ENCODE measurements at regions not wholly inside any gene's neighbourhood (a gene's known extent, or its start where the extent isn't known, plus 50 kb on each side); places are given as distances from the start of the nearest gene placed in this dataset.
"Not testable (repeated sequence)": the region's sequence is repeated elsewhere in the genome, so short reads cannot be mapped to it uniquely, and the experiment has no call there.

GRCh38 chr9:102428305-102428704 is 566.8 kb upstream of the CYLC2 start:
- DNase-seq: no peak
- Histone ChIP-seq H3K9me3 (no peaks in the 10 kb centered on the region), H3K9ac (no peak overlapping the region), H3K4me2 (no peak overlapping the region), H3K36me3 (replicated peaks in 1 of 2; ENCODE audit: control insufficient read depth in 1 of 2, insufficient read depth in 2 of 2, low read length in 1 of 2) (no peaks in the 10 kb centered on the region), H3K9me2 (no peaks in the 10 kb centered on the region), H4K20me1 (ENCODE audit: insufficient read depth) (no peaks in the 10 kb centered on the region), H3K27ac (ENCODE audit: low read depth in 2 of 2, low read length in 1 of 2) (no peak overlapping the region), H3K4me3 (ENCODE audit: low read depth in 2 of 2, low read length in 1 of 2) (no peak overlapping the region), H3K27me3 (ENCODE audit: insufficient read depth) (no peaks in the 10 kb centered on the region), H3K4me1 (ENCODE audit: control insufficient read depth in 1 of 2, insufficient read depth in 2 of 2, low read depth in 1 of 2, low read length in 1 of 2) (no peaks in the 10 kb centered on the region), H3K79me2 (ENCODE audit: insufficient read depth) (no peaks in the 10 kb centered on the region), H2AFZ (ENCODE audit: low read depth) (no peak overlapping the region), H3F3A (replicated peaks; ENCODE audit: insufficient read depth) (no peaks in the 10 kb centered on the region)
- ChIA-PET POLR2A (no interaction called here), CTCF (no interaction called here)
- 27% methylated on average over 4 of the region's 4 CpGs for WGBS (ENCODE audit: low lambda C conversion rate)
- no peak for TF ChIP-seq SMC3 (IDR thresholded peaks at IDR 0.05; ENCODE audit: low read depth, low read length)
- TF ChIP-seq, protein P1, sequence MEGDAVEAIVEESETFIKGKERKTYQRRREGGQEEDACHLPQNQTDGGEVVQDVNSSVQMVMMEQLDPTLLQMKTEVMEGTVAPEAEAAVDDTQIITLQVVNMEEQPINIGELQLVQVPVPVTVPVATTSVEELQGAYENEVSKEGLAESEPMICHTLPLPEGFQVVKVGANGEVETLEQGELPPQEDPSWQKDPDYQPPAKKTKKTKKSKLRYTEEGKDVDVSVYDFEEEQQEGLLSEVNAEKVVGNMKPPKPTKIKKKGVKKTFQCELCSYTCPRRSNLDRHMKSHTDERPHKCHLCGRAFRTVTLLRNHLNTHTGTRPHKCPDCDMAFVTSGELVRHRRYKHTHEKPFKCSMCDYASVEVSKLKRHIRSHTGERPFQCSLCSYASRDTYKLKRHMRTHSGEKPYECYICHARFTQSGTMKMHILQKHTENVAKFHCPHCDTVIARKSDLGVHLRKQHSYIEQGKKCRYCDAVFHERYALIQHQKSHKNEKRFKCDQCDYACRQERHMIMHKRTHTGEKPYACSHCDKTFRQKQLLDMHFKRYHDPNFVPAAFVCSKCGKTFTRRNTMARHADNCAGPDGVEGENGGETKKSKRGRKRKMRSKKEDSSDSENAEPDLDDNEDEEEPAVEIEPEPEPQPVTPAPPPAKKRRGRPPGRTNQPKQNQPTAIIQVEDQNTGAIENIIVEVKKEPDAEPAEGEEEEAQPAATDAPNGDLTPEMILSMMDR (IDR thresholded peaks at IDR 0.05): peak; percentile 30; the same call in 1 of the 2 replicates
- TF ChIP-seq FOXJ3 (CRISPR knock-in tag; IDR thresholded peaks at IDR 0.05): no peak

- H3K4me3 ChIP-seq (ENCODE audit: low read depth in 2 of 2, low read length in 1 of 2); H4K20me1 ChIP-seq (ENCODE audit: insufficient read depth); H3F3A ChIP-seq (replicated peaks; ENCODE audit: insufficient read depth); H2AFZ ChIP-seq (ENCODE audit: low read depth); POLR2A ChIA-PET; H3K27me3 ChIP-seq (ENCODE audit: insufficient read depth); CTCF ChIA-PET; H3K4me2 ChIP-seq; H3K9me2 ChIP-seq; H3K9me3 ChIP-seq; H3K36me3 ChIP-seq (replicated peaks in 1 of 2; ENCODE audit: control insufficient read depth in 1 of 2, insufficient read depth in 2 of 2, low read length in 1 of 2); H3K9ac ChIP-seq; H3K27ac ChIP-seq (ENCODE audit: low read depth in 2 of 2, low read length in 1 of 2); H3K79me2 ChIP-seq (ENCODE audit: insufficient read depth); DNase-seq; H3K4me1 ChIP-seq (ENCODE audit: control insufficient read depth in 1 of 2, insufficient read depth in 2 of 2, low read depth in 1 of 2, low read length in 1 of 2): not testable (repeated sequence)
- WGBS (ENCODE audit: low lambda C conversion rate): 19% methylated on average over 3 of the region's 3 CpGs
Observed at GRCh38 chr9:102416251-102416650, 578.9 kb upstream of the CYLC2 start.

DNA sequence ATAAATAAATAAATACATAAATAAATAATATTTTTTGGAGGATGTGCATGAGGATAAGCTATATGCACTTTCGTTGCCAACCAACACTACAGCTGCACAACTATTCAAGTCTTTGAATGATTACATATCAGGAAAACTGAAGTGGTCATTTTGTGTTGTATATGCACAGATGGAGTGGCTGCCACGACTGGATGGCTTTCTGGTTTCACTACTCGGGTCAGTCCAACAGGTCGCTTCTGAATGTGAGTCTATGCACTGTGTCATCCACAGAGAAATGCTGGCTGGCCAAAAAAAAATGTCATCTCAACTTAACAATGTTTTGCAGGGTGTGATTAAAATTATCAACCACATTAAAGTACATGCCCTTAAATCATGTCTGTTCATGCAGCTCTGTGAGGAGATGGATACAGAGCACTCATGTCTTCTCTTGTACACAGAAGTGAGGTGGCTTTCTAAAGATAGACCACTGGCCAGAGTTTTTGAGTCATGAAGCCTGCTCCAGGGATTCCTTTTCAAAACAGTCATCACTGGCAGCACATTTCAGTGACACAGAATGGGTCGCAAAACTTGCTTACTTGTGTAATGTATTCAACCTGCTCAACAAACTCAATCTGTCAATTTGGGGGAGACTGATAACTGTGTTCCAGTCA is 589.8 kb upstream of the CYLC2 start:
- WGBS (ENCODE audit: low lambda C conversion rate): 12% methylated on average over 5 of the region's 5 CpGs
- H3K9me3 ChIP-seq: no peaks in the 10 kb centered on the region
- TF ChIP-seq GABPA (IDR thresholded peaks at IDR 0.05; ENCODE audit: low read depth) (no peak), USF1 (IDR thresholded peaks at IDR 0.05; ENCODE audit: borderline replicate concordance, low read depth) (no peak), SMC3 (IDR thresholded peaks at IDR 0.05; ENCODE audit: low read depth, low read length) (no peak), TEAD4 (IDR thresholded peaks at IDR 0.05; ENCODE audit: borderline replicate concordance, insufficient read depth) (no peak), MXI1 (IDR thresholded peaks at IDR 0.05; ENCODE audit: low read depth, low read length) (no peak), TCF12 (IDR thresholded peaks at IDR 0.05) (no peak), RFX5 (IDR thresholded peaks at IDR 0.05; ENCODE audit: low read length) (no peak), TAF1 (IDR thresholded peaks at IDR 0.05; ENCODE audit: borderline replicate concordance, low read depth, low read length) (no peak), USF2 (IDR thresholded peaks at IDR 0.05; ENCODE audit: borderline replicate concordance, low read depth, low read length) (no peak), NFIC (IDR thresholded peaks at IDR 0.05; ENCODE audit: borderline replicate concordance) (no peak), SIN3A (IDR thresholded peaks at IDR 0.05; ENCODE audit: borderline replicate concordance, low read depth, low read length) (no peak)
- TF ChIP-seq, protein P2, sequence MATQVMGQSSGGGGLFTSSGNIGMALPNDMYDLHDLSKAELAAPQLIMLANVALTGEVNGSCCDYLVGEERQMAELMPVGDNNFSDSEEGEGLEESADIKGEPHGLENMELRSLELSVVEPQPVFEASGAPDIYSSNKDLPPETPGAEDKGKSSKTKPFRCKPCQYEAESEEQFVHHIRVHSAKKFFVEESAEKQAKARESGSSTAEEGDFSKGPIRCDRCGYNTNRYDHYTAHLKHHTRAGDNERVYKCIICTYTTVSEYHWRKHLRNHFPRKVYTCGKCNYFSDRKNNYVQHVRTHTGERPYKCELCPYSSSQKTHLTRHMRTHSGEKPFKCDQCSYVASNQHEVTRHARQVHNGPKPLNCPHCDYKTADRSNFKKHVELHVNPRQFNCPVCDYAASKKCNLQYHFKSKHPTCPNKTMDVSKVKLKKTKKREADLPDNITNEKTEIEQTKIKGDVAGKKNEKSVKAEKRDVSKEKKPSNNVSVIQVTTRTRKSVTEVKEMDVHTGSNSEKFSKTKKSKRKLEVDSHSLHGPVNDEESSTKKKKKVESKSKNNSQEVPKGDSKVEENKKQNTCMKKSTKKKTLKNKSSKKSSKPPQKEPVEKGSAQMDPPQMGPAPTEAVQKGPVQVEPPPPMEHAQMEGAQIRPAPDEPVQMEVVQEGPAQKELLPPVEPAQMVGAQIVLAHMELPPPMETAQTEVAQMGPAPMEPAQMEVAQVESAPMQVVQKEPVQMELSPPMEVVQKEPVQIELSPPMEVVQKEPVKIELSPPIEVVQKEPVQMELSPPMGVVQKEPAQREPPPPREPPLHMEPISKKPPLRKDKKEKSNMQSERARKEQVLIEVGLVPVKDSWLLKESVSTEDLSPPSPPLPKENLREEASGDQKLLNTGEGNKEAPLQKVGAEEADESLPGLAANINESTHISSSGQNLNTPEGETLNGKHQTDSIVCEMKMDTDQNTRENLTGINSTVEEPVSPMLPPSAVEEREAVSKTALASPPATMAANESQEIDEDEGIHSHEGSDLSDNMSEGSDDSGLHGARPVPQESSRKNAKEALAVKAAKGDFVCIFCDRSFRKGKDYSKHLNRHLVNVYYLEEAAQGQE (IDR thresholded peaks at IDR 0.05; ENCODE audit: low read depth, low read length): no peak

More for the DNA sequence above, 589.8 kb upstream of the CYLC2 start:
- H3K4me3 ChIP-seq (ENCODE audit: low read depth in 2 of 2, low read length in 1 of 2): no peak overlapping the region
- no peaks in the 10 kb centered on the region for H3K27me3 ChIP-seq (ENCODE audit: insufficient read depth)
- no peaks in the 10 kb centered on the region for H3K4me1 ChIP-seq (ENCODE audit: control insufficient read depth in 1 of 2, insufficient read depth in 2 of 2, low read depth in 1 of 2, low read length in 1 of 2)
- no peak overlapping the region for H2AFZ ChIP-seq (ENCODE audit: low read depth)
- POLR2A ChIA-PET: no interaction called here
- no peak overlapping the region for H3K4me2 ChIP-seq
- H3K9ac ChIP-seq: no peak overlapping the region
- H3F3A ChIP-seq (replicated peaks; ENCODE audit: insufficient read depth): no peaks in the 10 kb centered on the region
- no peak for DNase-seq
- CTCF ChIA-PET: no interaction called here
- no peaks in the 10 kb centered on the region for H3K9me2 ChIP-seq
- H4K20me1 ChIP-seq (ENCODE audit: insufficient read depth): no peaks in the 10 kb centered on the region
- H3K79me2 ChIP-seq (ENCODE audit: insufficient read depth): no peaks in the 10 kb centered on the region
- H3K27ac ChIP-seq (ENCODE audit: low read depth in 2 of 2, low read length in 1 of 2): no peak overlapping the region
- H3K36me3 ChIP-seq (replicated peaks in 1 of 2; ENCODE audit: control insufficient read depth in 1 of 2, insufficient read depth in 2 of 2, low read length in 1 of 2): no peaks in the 10 kb centered on the region
